ENCODE measurements at regions not wholly inside any gene's neighbourhood (a gene's known extent, or its start where the extent isn't known, plus 50 kb on each side); places are given as distances from the start of the nearest gene placed in this dataset.

DNA sequence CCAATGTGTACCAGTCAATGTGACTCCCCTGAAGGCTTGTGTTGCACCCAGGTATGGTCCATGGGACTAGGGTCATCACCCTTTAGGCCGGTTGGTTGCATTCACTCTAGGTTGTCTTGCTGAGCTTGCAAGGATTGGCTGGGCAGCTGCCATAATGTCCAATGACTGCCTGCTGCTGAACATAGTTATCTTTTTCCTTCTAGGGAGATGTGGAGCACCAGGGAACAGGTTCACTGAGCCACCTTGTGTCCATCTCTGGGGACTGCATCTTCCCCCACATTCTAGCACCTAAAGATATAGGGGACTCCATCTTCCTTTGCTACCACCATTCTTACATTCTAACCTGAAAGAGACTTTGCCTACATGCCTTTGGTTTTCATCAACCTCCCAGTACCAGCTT, 580.4 kb upstream of the TBL1XR1 start:
- Histone ChIP-seq H3K4me3 (no peak overlapping the region), H3K9me3 (no peaks in the 10 kb centered on the region), H3K36me3 (no peaks in the 10 kb centered on the region), H3K4me1 (peaks cover 14 to 57% (median 35%) of the 10 kb centered on the region in 6 donors), H3K27ac (peak overlapping the region in 1 of 8 donors; percentile 57), H3K27me3 (replicated peaks in 1 of 7) (no peaks in the 10 kb centered on the region)
- TF ChIP-seq, protein P1, sequence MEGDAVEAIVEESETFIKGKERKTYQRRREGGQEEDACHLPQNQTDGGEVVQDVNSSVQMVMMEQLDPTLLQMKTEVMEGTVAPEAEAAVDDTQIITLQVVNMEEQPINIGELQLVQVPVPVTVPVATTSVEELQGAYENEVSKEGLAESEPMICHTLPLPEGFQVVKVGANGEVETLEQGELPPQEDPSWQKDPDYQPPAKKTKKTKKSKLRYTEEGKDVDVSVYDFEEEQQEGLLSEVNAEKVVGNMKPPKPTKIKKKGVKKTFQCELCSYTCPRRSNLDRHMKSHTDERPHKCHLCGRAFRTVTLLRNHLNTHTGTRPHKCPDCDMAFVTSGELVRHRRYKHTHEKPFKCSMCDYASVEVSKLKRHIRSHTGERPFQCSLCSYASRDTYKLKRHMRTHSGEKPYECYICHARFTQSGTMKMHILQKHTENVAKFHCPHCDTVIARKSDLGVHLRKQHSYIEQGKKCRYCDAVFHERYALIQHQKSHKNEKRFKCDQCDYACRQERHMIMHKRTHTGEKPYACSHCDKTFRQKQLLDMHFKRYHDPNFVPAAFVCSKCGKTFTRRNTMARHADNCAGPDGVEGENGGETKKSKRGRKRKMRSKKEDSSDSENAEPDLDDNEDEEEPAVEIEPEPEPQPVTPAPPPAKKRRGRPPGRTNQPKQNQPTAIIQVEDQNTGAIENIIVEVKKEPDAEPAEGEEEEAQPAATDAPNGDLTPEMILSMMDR (IDR thresholded peaks at IDR 0.05 in 8 of 11, conservative IDR thresholded peaks at IDR 0.05 in 3 of 11) = peak; percentile 11 to 71 (median 58)
- TF ChIP-seq POLR2AphosphoS5 (IDR thresholded peaks at IDR 0.05) (no peak), POLR2A (IDR thresholded peaks at IDR 0.05) (no peak)
- intact Hi-C loops (cut with DNase I; ENCODE audit: low total_unique reads) = loop anchor here (10.0 kb wide), 1 partner anchor 723 kb away; no protein-coding TSS in a partner anchor
- peak; percentile 73 for DNase-seq
- WGBS, 5 donors = 60 to 86% (median 78%) methylated on average over 1 of the region's 1 CpG

DNA sequence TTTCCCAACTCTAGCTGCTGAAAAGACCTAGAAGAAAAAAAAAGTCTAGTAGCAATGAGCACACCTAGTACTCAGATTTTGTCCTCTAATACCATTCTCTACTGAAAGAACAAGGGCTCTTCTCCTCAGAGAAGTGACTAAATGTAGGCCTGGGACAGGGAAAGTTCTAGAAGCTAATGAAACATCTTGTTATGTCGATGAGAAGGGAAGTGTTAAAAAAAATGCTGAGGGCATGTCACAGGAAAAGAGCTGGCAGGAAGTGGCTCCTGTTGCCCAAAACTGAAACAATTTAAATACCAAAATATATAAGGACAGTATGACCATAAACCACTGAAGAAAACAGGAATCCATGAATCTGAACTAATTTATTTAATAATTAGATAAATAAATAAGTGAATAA, 581.4 kb upstream of the TBL1XR1 start:
- Histone ChIP-seq H3K4me3 (no peak overlapping the region), H3K9me3 (no peaks in the 10 kb centered on the region), H3K36me3 (no peaks in the 10 kb centered on the region), H3K27me3 (replicated peaks in 1 of 7) (no peaks in the 10 kb centered on the region), H3K4me1 (peaks cover 9 to 48% (median 28%) of the 10 kb centered on the region in 6 donors), H3K27ac (peak overlapping the region in 6 of 8 donors; percentile 13 to 57 (median 38))
- TF ChIP-seq POLR2AphosphoS5 (IDR thresholded peaks at IDR 0.05) (no peak), POLR2A (IDR thresholded peaks at IDR 0.05) (no peak)
- TF ChIP-seq, protein P1 (IDR thresholded peaks at IDR 0.05 in 8 of 11, conservative IDR thresholded peaks at IDR 0.05 in 3 of 11) = no peak
- no peak for DNase-seq
- intact Hi-C loops (cut with DNase I; ENCODE audit: low total_unique reads) = loop anchor here (10.0 kb wide), 1 partner anchor 724 kb away; no protein-coding TSS in a partner anchor
- WGBS, 5 donors = 0 to 8% (median 2%) methylated on average over 1 of the region's 1 CpG

DNA sequence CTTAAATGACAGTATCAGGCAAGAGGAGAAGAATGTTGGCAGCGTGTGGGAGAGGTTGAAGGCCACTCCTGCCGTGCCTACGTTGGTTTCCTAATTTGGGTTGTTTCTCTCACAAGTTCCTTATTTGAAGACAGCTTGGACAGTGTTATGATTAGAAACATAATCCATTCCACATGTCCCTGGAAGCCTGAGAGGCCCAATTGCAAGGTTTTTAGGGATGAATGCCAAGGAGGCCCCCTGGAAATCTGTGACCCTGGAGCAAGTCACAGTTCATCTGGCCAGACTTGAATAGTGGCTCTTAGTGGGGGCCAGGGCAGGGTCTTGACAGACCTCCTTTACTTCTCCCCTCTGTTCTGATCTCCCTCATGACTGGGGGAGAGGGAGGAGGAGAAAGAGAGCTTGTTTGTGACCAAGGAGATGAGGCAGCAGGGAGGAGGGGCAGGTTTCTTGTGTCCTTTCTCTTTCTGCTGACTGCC, 584.4 kb upstream of the TBL1XR1 start:
- no peak overlapping the region for H3K4me3 ChIP-seq
- peaks cover 9 to 45% (median 27%) of the 10 kb centered on the region in 6 donors for H3K4me1 ChIP-seq
- intact Hi-C loops (cut with DNase I; ENCODE audit: low total_unique reads) = no loop called here
- DNase-seq = no peak
- H3K36me3 ChIP-seq = no peaks in the 10 kb centered on the region
- 18 to 34% (median 32%) methylated on average over 3 of the region's 3 CpGs for WGBS, 5 donors
- TF ChIP-seq, protein P1 (IDR thresholded peaks at IDR 0.05 in 8 of 11, conservative IDR thresholded peaks at IDR 0.05 in 3 of 11) = no peak
- peak in 1 of 3 donors; percentile 60 for TF ChIP-seq POLR2AphosphoS5 (IDR thresholded peaks at IDR 0.05)
- no peaks in the 10 kb centered on the region for H3K9me3 ChIP-seq
- H3K27ac ChIP-seq = peak overlapping the region in 6 of 8 donors; percentile 35 to 74 (median 61)
- H3K27me3 ChIP-seq (replicated peaks in 1 of 7) = no peaks in the 10 kb centered on the region

DNA sequence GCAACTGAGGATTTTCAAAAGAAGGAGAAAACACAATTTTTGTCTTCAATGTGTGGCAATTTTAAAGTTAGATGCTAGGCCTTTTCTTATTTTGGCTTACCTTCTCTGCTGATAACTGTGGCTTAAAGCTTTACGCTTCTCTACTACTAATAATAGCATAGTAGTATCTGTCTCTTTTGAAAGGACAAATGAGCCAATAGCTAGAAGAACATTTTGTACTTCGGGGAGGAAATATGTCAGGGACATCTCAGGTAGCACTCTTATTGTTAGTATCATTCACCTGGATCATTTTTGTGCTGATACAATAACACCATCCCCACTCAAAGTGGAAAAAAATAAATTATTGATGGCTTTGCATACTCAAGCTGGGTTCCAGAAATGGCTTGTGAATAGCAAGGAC, 586.1 kb upstream of the TBL1XR1 start:
- no peak overlapping the region for H3K4me3 ChIP-seq
- no peak for TF ChIP-seq POLR2A (IDR thresholded peaks at IDR 0.05)
- TF ChIP-seq, protein P1 (IDR thresholded peaks at IDR 0.05 in 8 of 11, conservative IDR thresholded peaks at IDR 0.05 in 3 of 11) = no peak
- no peak for TF ChIP-seq POLR2AphosphoS5 (IDR thresholded peaks at IDR 0.05)
- H3K36me3 ChIP-seq = no peaks in the 10 kb centered on the region
- no peaks in the 10 kb centered on the region for H3K9me3 ChIP-seq
- intact Hi-C loops (cut with DNase I; ENCODE audit: low total_unique reads) = no loop called here
- H3K27ac ChIP-seq = peak overlapping the region in 1 of 8 donors; percentile 66
- peaks cover 8 to 30% (median 18%) of the 10 kb centered on the region in 6 donors for H3K4me1 ChIP-seq
- 91 to 99% (median 95%) methylated on average over 2 of the region's 2 CpGs for WGBS, 5 donors
- no peaks in the 10 kb centered on the region for H3K27me3 ChIP-seq (replicated peaks in 1 of 7)
- no peak for DNase-seq

All from spleen (tissue), 11 donors.